SU-DHL-6 (cell line): ENCODE measurements at regions not wholly inside any gene's neighbourhood (a gene's known extent, or its start where the extent isn't known, plus 50 kb on each side); places are given as distances from the start of the nearest gene placed in this dataset.

Experiments used
- H2AFZ ChIP-seq: fragments of 200-600 bp; sonication (generic); 2 replicates; pipeline ENCODE4 v1.6.1; 2014; ENCODE audit warnings: low read depth, mild to moderate bottlenecking, moderate library complexity, mixed read lengths, antibody characterized with exemption, low read length; ENCODE audit not compliant: severe bottlenecking
- H3F3A ChIP-seq: fragments of 200-600 bp; shearing (Covaris generic); 2 replicates; pipeline ENCODE4 v1.6.0; 2016; ENCODE audit warnings: antibody characterized with exemption, mild to moderate bottlenecking; ENCODE audit not compliant: insufficient read depth
- H3K27ac ChIP-seq: fragments of 200-600 bp; sonication (generic); 2 replicates; pipeline ENCODE4 v1.5.1; 2016; ENCODE audit warnings: low read depth, mild to moderate bottlenecking, low read length, moderate library complexity, mixed read lengths
- H3K27me3 ChIP-seq: fragments of 200-600 bp; sonication (generic), shearing (Covaris generic); 2 replicates; pipeline ENCODE4 v1.6.0; 2014; ENCODE audit warnings: mild to moderate bottlenecking, low read length
- H3K36me3 ChIP-seq: fragments of 200-600 bp; sonication (generic); 2 replicates; pipeline ENCODE4 v1.6.1; 2014; ENCODE audit warnings: mild to moderate bottlenecking, low read length, mixed read lengths
- H3K4me2 ChIP-seq: fragments of 300-600, 200-600 bp; shearing (Covaris generic), sonication (generic); 2 replicates; pipeline ENCODE4 v1.6.0; 2014; ENCODE audit warnings: low read length, low read depth, mild to moderate bottlenecking; ENCODE audit not compliant: poor library complexity, severe bottlenecking
- H3K4me3 ChIP-seq: fragments of 200-600 bp; sonication (generic); 2 replicates; pipeline ENCODE4 v1.5.1; 2014; ENCODE audit warnings: antibody characterized with exemption, low read length, mild to moderate bottlenecking, mixed read lengths; ENCODE audit not compliant: insufficient read depth, poor library complexity, severe bottlenecking
- H3K79me2 ChIP-seq: fragments of 200-600 bp; sonication (generic); 2 replicates; pipeline ENCODE4 v1.6.1; 2014; ENCODE audit warnings: mild to moderate bottlenecking, low read length, moderate library complexity; ENCODE audit not compliant: insufficient read depth
- H3K9ac ChIP-seq: fragments of 200-600 bp; sonication (generic); 2 replicates; pipeline ENCODE4 v1.7.0; 2014; ENCODE audit warnings: mild to moderate bottlenecking, low read length
- H3K9me2 ChIP-seq: fragments of 200-600 bp; sonication (generic); replicated peaks from 2 replicates; pipeline ENCODE4 v1.6.1; 2014; ENCODE audit warnings: low read length; ENCODE audit not compliant: insufficient read depth
- H3K9me3 ChIP-seq: fragments of 200-600 bp; sonication (generic); 2 replicates; pipeline ENCODE4 v1.6.1; 2014; ENCODE audit warnings: low read length, mixed read lengths; ENCODE audit not compliant: insufficient read depth
- H4K20me1 ChIP-seq: fragments of 200-600 bp; sonication (generic); 2 replicates; pipeline ENCODE4 v1.6.1; 2014; ENCODE audit warnings: low read depth, mild to moderate bottlenecking, antibody characterized with exemption, low read length, moderate library complexity, mixed read lengths
- CTCF ChIP-seq: fragments of 200-600 bp; sonication (generic); IDR thresholded peaks from one replicate; pipeline ENCODE4 v1.5.1; 2017; ENCODE audit warnings: antibody characterized with exemption, mild to moderate bottlenecking, low read length, moderate library complexity; ENCODE audit not compliant: insufficient read depth, poor library complexity, severe bottlenecking
- EZH2phosphoT487 ChIP-seq: fragments of 200-600 bp; sonication (generic), shearing (Covaris generic); conservative IDR thresholded peaks from 2 replicates; pipeline ENCODE4 v1.6.1; 2018; ENCODE audit warnings: mild to moderate bottlenecking, antibody characterized with exemption, low read length, moderate library complexity, mixed read lengths

DNA sequence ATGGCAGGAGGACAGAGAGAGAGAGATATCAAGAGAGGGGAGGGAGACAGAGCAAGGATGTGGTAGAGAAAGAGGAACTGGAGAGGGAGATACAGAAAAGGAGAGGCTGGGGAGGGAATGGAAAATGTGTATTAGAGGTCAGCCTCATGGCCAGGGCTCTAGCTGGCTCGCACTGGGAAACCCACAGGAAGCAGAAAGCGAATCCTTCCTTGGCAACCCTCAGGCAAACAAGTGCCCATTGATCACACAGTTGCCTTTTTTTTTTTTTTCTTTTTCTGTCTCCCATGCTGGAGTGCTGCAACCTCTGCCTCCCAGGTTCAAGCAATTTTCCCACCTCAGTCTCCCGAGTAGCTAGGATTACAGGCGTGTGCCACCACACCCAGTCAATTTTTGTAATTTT, 391.2 kb downstream of the TYW1 start:
- Histone ChIP-seq H3K9ac (no peak overlapping the region), H3K36me3 (no peaks in the 10 kb centered on the region), H2AFZ (no peak overlapping the region)

GRCh38 chr7:67391168-67391567, 394.5 kb downstream of the TYW1 start:
- H3K27ac ChIP-seq, result no peak overlapping the region
- no peaks in the 10 kb centered on the region for H3K9me2 ChIP-seq
- H3K9me3 ChIP-seq, result no peaks in the 10 kb centered on the region
- H4K20me1 ChIP-seq, result no peaks in the 10 kb centered on the region
- no peak overlapping the region for H3K4me3 ChIP-seq
- H2AFZ ChIP-seq, result no peak overlapping the region
- TF ChIP-seq EZH2phosphoT487 (no peak), CTCF (no peak)
- no peaks in the 10 kb centered on the region for H3K79me2 ChIP-seq
- no peaks in the 10 kb centered on the region for H3K27me3 ChIP-seq
- H3K4me2 ChIP-seq, result no peak overlapping the region
- no peaks in the 10 kb centered on the region for H3F3A ChIP-seq
- no peak overlapping the region for H3K9ac ChIP-seq
- H3K36me3 ChIP-seq, result no peaks in the 10 kb centered on the region

More for the DNA sequence above, 391.2 kb downstream of the TYW1 start:
- no peaks in the 10 kb centered on the region for H3K79me2 ChIP-seq
- TF ChIP-seq CTCF (no peak), EZH2phosphoT487 (no peak)
- H4K20me1 ChIP-seq, result no peaks in the 10 kb centered on the region
- H3F3A ChIP-seq, result no peaks in the 10 kb centered on the region
- H3K27ac ChIP-seq, result no peak overlapping the region
- no peak overlapping the region for H3K4me2 ChIP-seq
- H3K27me3 ChIP-seq, result no peaks in the 10 kb centered on the region
- H3K4me3 ChIP-seq, result no peak overlapping the region
- H3K9me2 ChIP-seq, result no peaks in the 10 kb centered on the region
- H3K9me3 ChIP-seq, result no peaks in the 10 kb centered on the region

DNA sequence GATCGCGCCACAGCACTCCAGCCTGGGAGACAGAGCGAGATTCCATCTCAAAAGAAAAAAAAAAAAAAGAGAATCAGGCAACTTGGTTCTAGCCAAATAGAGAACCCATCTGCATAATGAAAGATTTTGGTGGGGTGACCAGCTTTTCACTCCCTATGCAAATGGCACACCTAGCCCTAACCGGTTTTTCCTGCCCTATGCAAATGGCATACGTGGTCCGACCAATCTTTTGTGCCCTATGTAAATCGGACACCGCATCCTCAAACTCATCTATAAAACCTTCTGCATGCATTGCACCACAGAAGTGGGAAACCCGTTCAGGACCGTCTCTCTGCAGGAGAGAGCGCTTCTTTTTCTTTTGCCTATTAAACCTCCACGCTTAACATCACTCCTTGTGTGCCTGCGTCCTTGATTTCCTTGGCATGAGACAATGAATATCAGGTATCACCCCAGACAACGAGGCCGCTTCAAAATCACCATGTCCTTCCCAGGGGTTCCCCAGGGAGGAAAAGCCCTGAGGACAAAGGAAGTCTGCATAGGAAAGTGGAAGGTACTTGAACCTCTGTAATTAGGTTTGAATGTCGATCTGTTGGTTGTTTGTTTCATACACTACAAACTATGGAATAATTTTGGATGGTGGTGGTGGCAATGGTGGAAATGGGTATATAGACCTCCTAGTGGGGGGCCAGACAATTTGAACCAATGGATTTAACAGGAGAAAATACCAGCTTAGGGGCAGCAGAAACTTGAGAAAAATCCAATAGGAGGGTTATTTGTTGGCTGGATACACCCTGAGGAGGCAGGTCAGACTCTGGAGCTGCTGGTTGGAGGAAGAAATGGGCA, 396.2 kb downstream of the TYW1 start:
- no peaks in the 10 kb centered on the region for H3K79me2 ChIP-seq
- H3K4me3 ChIP-seq, result no peak overlapping the region
- no peaks in the 10 kb centered on the region for H3K9me3 ChIP-seq
- H3K27me3 ChIP-seq, result no peaks in the 10 kb centered on the region
- no peaks in the 10 kb centered on the region for H3K36me3 ChIP-seq
- H3K9me2 ChIP-seq, result no peaks in the 10 kb centered on the region
- TF ChIP-seq EZH2phosphoT487, result no peak
- no peak for TF ChIP-seq CTCF
- no peak overlapping the region for H3K9ac ChIP-seq
- no peak overlapping the region for H3K4me2 ChIP-seq
- no peak overlapping the region for H3K27ac ChIP-seq
- no peak overlapping the region for H2AFZ ChIP-seq
- no peaks in the 10 kb centered on the region for H4K20me1 ChIP-seq
- H3F3A ChIP-seq, result no peaks in the 10 kb centered on the region
